H9 (cell line): ENCODE measurements at regions not wholly inside any gene's neighbourhood (a gene's known extent, or its start where the extent isn't known, plus 50 kb on each side); places are given as distances from the start of the nearest gene placed in this dataset.

Source experiments
- DNase-seq: peaks from one replicate; pipeline ENCODE4 v3.0.0-alpha.2; 2017
- H2AFZ ChIP-seq: one replicate; pipeline ENCODE4 v1.6.1; 2013; ENCODE audit warnings: mild to moderate bottlenecking, low read length, control low read depth, moderate library complexity
- H2AK5ac ChIP-seq: 2 replicates; pipeline ENCODE4 v1.6.1; 2013; ENCODE audit warnings: low read length, control low read depth, mixed read lengths; ENCODE audit not compliant: insufficient read length
- H2BK120ac ChIP-seq: one replicate; pipeline ENCODE4 v1.6.1; 2013; ENCODE audit warnings: low read depth, mild to moderate bottlenecking, low read length, control low read depth, inconsistent platforms; ENCODE audit not compliant: poor library complexity, severe bottlenecking
- H2BK12ac ChIP-seq: 2 replicates; pipeline ENCODE4 v1.6.1; 2013; ENCODE audit warnings: low read length, control low read depth, mixed read lengths, low read depth; ENCODE audit not compliant: insufficient read length
- H2BK15ac ChIP-seq: 2 replicates; pipeline ENCODE4 v1.6.1; 2013; ENCODE audit warnings: low read depth, low read length, control low read depth
- H2BK20ac ChIP-seq: one replicate; pipeline ENCODE4 v1.6.1; 2013; ENCODE audit warnings: low read depth, mild to moderate bottlenecking, low read length, control low read depth, inconsistent platforms; ENCODE audit not compliant: poor library complexity, severe bottlenecking
- H2BK5ac ChIP-seq: 2 replicates; pipeline ENCODE4 v1.6.1; 2013; ENCODE audit warnings: low read length, control low read depth, mixed read lengths; ENCODE audit not compliant: insufficient read length
- H3K14ac ChIP-seq: 2 replicates; pipeline ENCODE4 v1.6.1; 2013; ENCODE audit warnings: low read length, control low read depth; ENCODE audit not compliant: insufficient read depth
- H3K18ac ChIP-seq: 2 replicates; pipeline ENCODE4 v1.6.1; 2013; ENCODE audit warnings: low read depth, mild to moderate bottlenecking, mixed read lengths, low read length, control low read depth; ENCODE audit not compliant: insufficient read length
- H3K23ac ChIP-seq: 2 replicates; pipeline ENCODE4 v1.6.1; 2013; ENCODE audit warnings: low read length, control low read depth, mixed read lengths, low read depth; ENCODE audit not compliant: insufficient read length
- H3K23me2 ChIP-seq: 2 replicates; pipeline ENCODE4 v1.6.1; 2013; ENCODE audit warnings: low read depth, mild to moderate bottlenecking, mixed read lengths, low read length, control low read depth; ENCODE audit not compliant: insufficient read length, poor library complexity, severe bottlenecking
- H3K27ac ChIP-seq: 2 replicates; pipeline ENCODE4 v1.5.1; 2013; ENCODE audit warnings: low read length, control low read depth, mixed read lengths, low read depth; ENCODE audit not compliant: insufficient read length
- H3K27me3 ChIP-seq: 2 replicates; pipeline ENCODE4 v1.6.1; 2013; ENCODE audit warnings: low read length, control low read depth, inconsistent platforms; ENCODE audit not compliant: insufficient read depth
- H3K4ac ChIP-seq: 2 replicates; pipeline ENCODE4 v1.6.1; 2013; ENCODE audit warnings: low read depth, mild to moderate bottlenecking, control low read depth, inconsistent platforms, low read length, moderate library complexity
- H3K4me1 ChIP-seq: 2 replicates; pipeline ENCODE4 v1.6.1; 2013; ENCODE audit warnings: low read length, control low read depth, inconsistent platforms; ENCODE audit not compliant: insufficient read depth
- H3K4me2 ChIP-seq: 2 replicates; pipeline ENCODE4 v1.6.1; 2013; ENCODE audit warnings: low read length, control low read depth, mixed read lengths; ENCODE audit not compliant: insufficient read length, insufficient read depth
- H3K56ac ChIP-seq: 2 replicates; pipeline ENCODE4 v1.6.1; 2013; ENCODE audit warnings: low read depth, mild to moderate bottlenecking, mixed read lengths, low read length, control low read depth; ENCODE audit not compliant: insufficient read length
- H3K79me1 ChIP-seq: 2 replicates; pipeline ENCODE4 v1.6.1; 2013; ENCODE audit warnings: low read depth, mild to moderate bottlenecking, moderate library complexity, low read length, control low read depth, inconsistent platforms; ENCODE audit not compliant: insufficient read depth, poor library complexity, severe bottlenecking
- H3K79me2 ChIP-seq: 2 replicates; pipeline ENCODE4 v1.6.1; 2013; ENCODE audit warnings: low read length, control low read depth, inconsistent platforms; ENCODE audit not compliant: insufficient read depth
- H3K9ac ChIP-seq: 2 replicates; pipeline ENCODE4 v1.6.1; 2013; ENCODE audit warnings: low read length, control low read depth, mixed read lengths; ENCODE audit not compliant: insufficient read length; ENCODE audit errors: extremely low read depth
- H3K9me3 ChIP-seq: one replicate; pipeline ENCODE4 v1.6.1; 2013; ENCODE audit warnings: low read depth, low read length, inconsistent platforms; ENCODE audit not compliant: control insufficient read depth
- H3T11ph ChIP-seq: one replicate; pipeline ENCODE4 v1.6.1; 2013; ENCODE audit warnings: mild to moderate bottlenecking, low read length, control low read depth, inconsistent platforms
- H4K20me1 ChIP-seq: one replicate; pipeline ENCODE4 v1.6.1; 2013; ENCODE audit not compliant: control insufficient read depth, insufficient read length, insufficient read depth
- H4K5ac ChIP-seq: 2 replicates; pipeline ENCODE4 v1.6.1; 2013; ENCODE audit warnings: low read depth, mild to moderate bottlenecking, mixed read lengths, low read length, control low read depth; ENCODE audit not compliant: insufficient read length
- H4K8ac ChIP-seq: replicated peaks from 2 replicates; pipeline ENCODE4 v1.6.1; 2013; ENCODE audit warnings: low read length, control low read depth, mixed read lengths, low read depth; ENCODE audit not compliant: insufficient read length
- H4K91ac ChIP-seq: 2 replicates; pipeline ENCODE4 v1.6.1; 2013; ENCODE audit warnings: low read depth, mild to moderate bottlenecking, moderate library complexity, mixed read lengths, low read length, control low read depth; ENCODE audit not compliant: insufficient read length
- H3K27ac Mint-ChIP-seq, 3 experiments: 2 replicates in 2 of 3; 3 replicates in 1 of 3; pipeline ENCODE4 v1.8.0; 2020 to 2021; ENCODE audit warnings: mixed read lengths in 3 of 3, mild to moderate bottlenecking in 1 of 3, moderate library complexity in 1 of 3
- H3K27me3 Mint-ChIP-seq: 2 replicates; pipeline ENCODE4 v1.8.0; 2021; ENCODE audit warnings: low read depth, mild to moderate bottlenecking, moderate library complexity, mixed read lengths
- H3K36me3 Mint-ChIP-seq, 3 experiments: 2 replicates in 2 of 3; 3 replicates in 1 of 3; pipeline ENCODE4 v1.8.0; 2020 to 2021; ENCODE audit warnings: low read depth in 3 of 3, mixed read lengths in 3 of 3; ENCODE audit not compliant: insufficient read depth in 1 of 3
- H3K4me1 Mint-ChIP-seq, 2 experiments: 2 replicates each; pipeline ENCODE4 v1.8.0; 2020; ENCODE audit warnings: mixed read lengths in 2 of 2
- H3K4me3 Mint-ChIP-seq, 2 experiments: 2 replicates in 1 of 2; 3 replicates in 1 of 2; pipeline ENCODE4 v1.8.0; 2020 to 2021; ENCODE audit warnings: mild to moderate bottlenecking in 2 of 2, mixed read lengths in 2 of 2, moderate library complexity in 1 of 2
- H3K9me3 Mint-ChIP-seq, 2 experiments: 2 replicates in 1 of 2; 3 replicates in 1 of 2; pipeline ENCODE4 v1.8.0; 2020; ENCODE audit warnings: mild to moderate bottlenecking in 2 of 2, mixed read lengths in 2 of 2, moderate library complexity in 1 of 2
- WGBS: extraction: QIAGEN DNeasy Blood & Tissue Kit; methylation state at CpG from one replicate; pipeline ENCODE4 v1.1.7; 2013; ENCODE audit warnings: missing lambda C conversion rate, low lambda C conversion rate, mixed read lengths; ENCODE audit not compliant: insufficient read length; ENCODE audit errors: extremely low coverage; 5-methylcytosine and 5-hydroxymethylcytosine counted together
- TF ChIP-seq, protein P1 (sequence below): fragments of 200-600 bp; sonication (generic); conservative IDR thresholded peaks from 3 replicates; pipeline ENCODE4 v1.8.0; 2021; ENCODE audit warnings: antibody characterized with exemption, mild to moderate bottlenecking

DNA sequence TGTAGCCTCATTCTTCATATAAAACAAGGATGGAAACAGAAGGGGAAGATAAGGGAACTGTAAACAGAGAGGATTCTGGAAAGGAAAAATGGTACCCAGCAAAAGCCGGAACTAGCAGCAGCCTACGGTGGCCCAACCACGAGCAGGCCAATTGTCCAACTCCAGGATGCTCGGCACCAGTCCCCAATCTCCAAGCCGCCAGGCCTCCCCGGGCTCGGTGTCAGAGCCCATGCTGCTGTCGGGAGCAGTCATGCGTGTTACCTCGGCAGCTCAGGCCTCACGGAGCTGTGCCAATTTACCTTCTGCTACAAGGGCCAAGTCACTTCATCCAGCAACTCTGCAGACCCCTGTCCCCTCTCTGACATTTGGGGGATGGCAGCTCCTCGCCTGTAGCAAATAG lies 130.8 kb downstream of the ZBTB18 start:
- H4K91ac ChIP-seq: no peak overlapping the region
- H2BK120ac ChIP-seq: no peak overlapping the region
- no peak overlapping the region for H2BK15ac ChIP-seq
- no peak overlapping the region for H3K14ac ChIP-seq
- no peak overlapping the region for H3K23ac ChIP-seq
- no peak overlapping the region for H2BK20ac ChIP-seq
- no peak overlapping the region for H2AFZ ChIP-seq
- no peaks in the 10 kb centered on the region for H3K27me3 ChIP-seq
- H3K4me1 ChIP-seq: no peaks in the 10 kb centered on the region; the same call in 1 of the 2 replicates
- peaks cover 13 to 14% of the 10 kb centered on the region in 2 experiments for H3K4me1 Mint-ChIP-seq
- no peaks in the 10 kb centered on the region for H3K9me3 Mint-ChIP-seq
- no peaks in the 10 kb centered on the region for H4K20me1 ChIP-seq
- no peak overlapping the region for H2BK12ac ChIP-seq
- no peak overlapping the region for H3T11ph ChIP-seq
- no peak overlapping the region for H3K4ac ChIP-seq
- no peak overlapping the region for H3K4me3 Mint-ChIP-seq
- no CpG with 5 or more reads among the region's 12 CpGs for WGBS
- no peak overlapping the region for H3K4me2 ChIP-seq
- no peaks in the 10 kb centered on the region for H3K23me2 ChIP-seq
- no peak overlapping the region for H4K8ac ChIP-seq
- H3K79me1 ChIP-seq: no peaks in the 10 kb centered on the region
- H3K27ac Mint-ChIP-seq: no peak overlapping the region
- H3K18ac ChIP-seq: no peak overlapping the region
- H3K9ac ChIP-seq: no peak overlapping the region
- H2AK5ac ChIP-seq: no peak overlapping the region
- peaks cover 5% of the 10 kb centered on the region for H3K27me3 Mint-ChIP-seq
- H3K79me2 ChIP-seq: no peaks in the 10 kb centered on the region
- H4K5ac ChIP-seq: no peak overlapping the region
- H3K56ac ChIP-seq: no peak overlapping the region
- H3K27ac ChIP-seq: no peak overlapping the region
- H3K9me3 ChIP-seq: no peaks in the 10 kb centered on the region
- DNase-seq: no peak
- no peaks in the 10 kb centered on the region for H3K36me3 Mint-ChIP-seq
- TF ChIP-seq, protein P1, sequence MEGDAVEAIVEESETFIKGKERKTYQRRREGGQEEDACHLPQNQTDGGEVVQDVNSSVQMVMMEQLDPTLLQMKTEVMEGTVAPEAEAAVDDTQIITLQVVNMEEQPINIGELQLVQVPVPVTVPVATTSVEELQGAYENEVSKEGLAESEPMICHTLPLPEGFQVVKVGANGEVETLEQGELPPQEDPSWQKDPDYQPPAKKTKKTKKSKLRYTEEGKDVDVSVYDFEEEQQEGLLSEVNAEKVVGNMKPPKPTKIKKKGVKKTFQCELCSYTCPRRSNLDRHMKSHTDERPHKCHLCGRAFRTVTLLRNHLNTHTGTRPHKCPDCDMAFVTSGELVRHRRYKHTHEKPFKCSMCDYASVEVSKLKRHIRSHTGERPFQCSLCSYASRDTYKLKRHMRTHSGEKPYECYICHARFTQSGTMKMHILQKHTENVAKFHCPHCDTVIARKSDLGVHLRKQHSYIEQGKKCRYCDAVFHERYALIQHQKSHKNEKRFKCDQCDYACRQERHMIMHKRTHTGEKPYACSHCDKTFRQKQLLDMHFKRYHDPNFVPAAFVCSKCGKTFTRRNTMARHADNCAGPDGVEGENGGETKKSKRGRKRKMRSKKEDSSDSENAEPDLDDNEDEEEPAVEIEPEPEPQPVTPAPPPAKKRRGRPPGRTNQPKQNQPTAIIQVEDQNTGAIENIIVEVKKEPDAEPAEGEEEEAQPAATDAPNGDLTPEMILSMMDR: no peak
- no peak overlapping the region for H2BK5ac ChIP-seq
